Limb (tissue), 2 donors: ENCODE measurements at regions not wholly inside any gene's neighbourhood (a gene's known extent, or its start where the extent isn't known, plus 50 kb on each side); places are given as distances from the start of the nearest gene placed in this dataset.

ENCODE experiments used
- DNase-seq, 2 donors: peaks; one replicate each; pipeline ENCODE4 v3.0.0-alpha.2; 2016; ENCODE audit errors: extremely low spot score in 2 of 2

GRCh38 chr7:155201325-155202087, 96.2 kb upstream of the INSIG1 start:
- no peak for DNase-seq

- DNase-seq = no peak
These were observed 95.4 kb upstream of the INSIG1 start for GRCh38 chr7:155202106-155202871.

- DNase-seq = no peak
These were observed 94.4 kb upstream of the INSIG1 start for GRCh38 chr7:155203059-155203881.

- no peak for DNase-seq
These were observed 93.6 kb upstream of the INSIG1 start for GRCh38 chr7:155203882-155204691.

GRCh38 chr7:155204744-155205367, 92.8 kb upstream of the INSIG1 start:
- no peak for DNase-seq

- peak in 1 of 2 donors; percentile 66 for DNase-seq
These were observed 92.0 kb upstream of the INSIG1 start for GRCh38 chr7:155205368-155206317.

GRCh38 chr7:155206318-155207020, 91.2 kb upstream of the INSIG1 start:
- DNase-seq = peak; percentile 42 to 70

- no peak for DNase-seq
These were observed 90.2 kb upstream of the INSIG1 start for GRCh38 chr7:155207326-155208002.

- DNase-seq = no peak
These were observed 88.8 kb upstream of the INSIG1 start for GRCh38 chr7:155208681-155209477.

GRCh38 chr7:155209478-155210319, 88.0 kb upstream of the INSIG1 start:
- no peak for DNase-seq

- DNase-seq = no peak
These were observed 87.3 kb upstream of the INSIG1 start for GRCh38 chr7:155210356-155210755.

GRCh38 chr7:155211173-155211572, 86.5 kb upstream of the INSIG1 start:
- no peak for DNase-seq

- DNase-seq = no peak
These were observed 85.9 kb upstream of the INSIG1 start for GRCh38 chr7:155211761-155212160.

GRCh38 chr7:155212301-155213015, 85.2 kb upstream of the INSIG1 start:
- DNase-seq = no peak

- DNase-seq = no peak
These were observed 84.3 kb upstream of the INSIG1 start for GRCh38 chr7:155213385-155213784.
